Fibroblast of lung (primary cell): ENCODE measurements at regions not wholly inside any gene's neighbourhood (a gene's known extent, or its start where the extent isn't known, plus 50 kb on each side); places are given as distances from the start of the nearest gene placed in this dataset.
A peak's percentile ranks its signal among the peaks of the same experiment; 100 is the strongest.

Source experiments
- DNase-seq, 2 donors: peaks; one replicate each; pipeline versions ENCODE4 v3.0.0 to v3.0.0-alpha.2; 2010; ENCODE audit warnings: low read depth in 2 of 2
- H2AFZ ChIP-seq: 2 replicates; pipeline ENCODE4 v1.5.1; 2012; ENCODE audit warnings: low read length, control low read depth, inconsistent platforms
- H3K27ac ChIP-seq: 2 replicates; pipeline ENCODE4 v1.5.1; 2011; ENCODE audit warnings: low read length, control low read depth; ENCODE audit not compliant: insufficient read depth
- H3K27me3 ChIP-seq: 2 replicates; pipeline ENCODE4 v1.5.1; 2011; ENCODE audit warnings: mild to moderate bottlenecking, low read length; ENCODE audit not compliant: control insufficient read depth, insufficient read depth
- H3K36me3 ChIP-seq: 2 replicates; pipeline ENCODE4 v1.5.1; 2011; ENCODE audit warnings: low read length; ENCODE audit not compliant: control insufficient read depth, insufficient read depth
- H3K4me1 ChIP-seq: 2 replicates; pipeline ENCODE4 v1.5.1; 2011; ENCODE audit warnings: low read length; ENCODE audit not compliant: control insufficient read depth, insufficient read depth; ENCODE audit errors: extremely low read depth
- H3K4me2 ChIP-seq: 2 replicates; pipeline ENCODE4 v1.5.1; 2011; ENCODE audit warnings: low read length, control low read depth; ENCODE audit not compliant: insufficient read depth; ENCODE audit errors: extremely low read depth
- H3K4me3 ChIP-seq, 4 experiments: fragments of 200-600 bp in 1 of 4; sonication (generic) in 1 of 4; replicated peaks in 1 of 4; 2 replicates each; pipeline ENCODE4 v1.5.1; 2011 to 2016; ENCODE audit warnings: low read length in 4 of 4, low read depth in 3 of 4, mild to moderate bottlenecking in 3 of 4, control low read depth in 2 of 4, inconsistent platforms in 1 of 4, mixed read lengths in 1 of 4; ENCODE audit not compliant: insufficient read depth in 1 of 4; ENCODE audit errors: control extremely low read depth in 1 of 4
- H3K79me2 ChIP-seq: 2 replicates; pipeline ENCODE4 v1.5.1; 2012; ENCODE audit warnings: mild to moderate bottlenecking, low read length, inconsistent platforms; ENCODE audit not compliant: control insufficient read depth, insufficient read depth
- H3K9ac ChIP-seq: 2 replicates; pipeline ENCODE4 v1.5.1; 2011; ENCODE audit warnings: mild to moderate bottlenecking, low read length, control low read depth; ENCODE audit not compliant: insufficient read depth
- H3K9me3 ChIP-seq: 2 replicates; pipeline ENCODE4 v1.5.1; 2012; ENCODE audit warnings: low read depth, low read length; ENCODE audit not compliant: control insufficient read depth, insufficient read depth
- H4K20me1 ChIP-seq: 2 replicates; pipeline ENCODE4 v1.5.1; 2011; ENCODE audit warnings: low read length; ENCODE audit not compliant: control insufficient read depth, insufficient read depth; ENCODE audit errors: extremely low read depth
- EZH2 ChIP-seq: IDR thresholded peaks from 2 replicates; pipeline ENCODE4 v1.5.1; 2012; ENCODE audit warnings: low read length, control low read depth, mild to moderate bottlenecking; ENCODE audit errors: missing control alignments
- TF ChIP-seq, protein P1 (sequence below), 2 donors: IDR thresholded peaks in 1 of 2; conservative IDR thresholded peaks in 1 of 2; 1 replicate in 1 of 2; 2 replicates in 1 of 2; pipeline ENCODE4 v1.5.1; 2011 to 2012; ENCODE audit warnings: low read length in 2 of 2, control low read depth in 1 of 2, inconsistent platforms in 1 of 2, low read depth in 1 of 2, mild to moderate bottlenecking in 1 of 2

DNA sequence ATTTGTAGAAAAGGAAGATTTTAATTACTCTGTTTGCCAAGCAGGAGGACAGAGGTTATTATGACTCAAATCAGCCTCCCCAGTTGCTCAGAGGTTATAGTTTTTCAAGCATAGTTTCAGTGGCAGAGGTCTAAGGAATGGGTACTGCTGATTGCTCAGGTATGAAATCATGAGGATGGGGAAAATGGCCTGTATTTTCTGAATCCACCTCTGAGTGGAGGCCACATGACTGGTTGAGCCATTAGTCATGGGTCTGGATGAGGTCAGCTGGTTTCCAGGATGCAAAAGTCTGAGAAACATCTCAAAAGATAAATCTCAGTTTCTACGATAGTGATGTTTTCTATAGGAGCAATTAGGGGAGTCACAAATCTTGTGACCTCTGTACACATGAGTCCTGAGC, 62.8 kb upstream of the CEACAM8 start:
- Histone ChIP-seq H4K20me1 (no peaks in the 10 kb centered on the region), H3K36me3 (no peaks in the 10 kb centered on the region), H3K4me1 (no peaks in the 10 kb centered on the region), H3K9me3 (no peaks in the 10 kb centered on the region), H2AFZ (no peak overlapping the region), H3K4me3 (no peak overlapping the region), H3K27ac (no peak overlapping the region), H3K4me2 (no peak overlapping the region), H3K9ac (no peak overlapping the region), H3K27me3 (no peaks in the 10 kb centered on the region), H3K79me2 (no peaks in the 10 kb centered on the region)
- TF ChIP-seq, protein P1, sequence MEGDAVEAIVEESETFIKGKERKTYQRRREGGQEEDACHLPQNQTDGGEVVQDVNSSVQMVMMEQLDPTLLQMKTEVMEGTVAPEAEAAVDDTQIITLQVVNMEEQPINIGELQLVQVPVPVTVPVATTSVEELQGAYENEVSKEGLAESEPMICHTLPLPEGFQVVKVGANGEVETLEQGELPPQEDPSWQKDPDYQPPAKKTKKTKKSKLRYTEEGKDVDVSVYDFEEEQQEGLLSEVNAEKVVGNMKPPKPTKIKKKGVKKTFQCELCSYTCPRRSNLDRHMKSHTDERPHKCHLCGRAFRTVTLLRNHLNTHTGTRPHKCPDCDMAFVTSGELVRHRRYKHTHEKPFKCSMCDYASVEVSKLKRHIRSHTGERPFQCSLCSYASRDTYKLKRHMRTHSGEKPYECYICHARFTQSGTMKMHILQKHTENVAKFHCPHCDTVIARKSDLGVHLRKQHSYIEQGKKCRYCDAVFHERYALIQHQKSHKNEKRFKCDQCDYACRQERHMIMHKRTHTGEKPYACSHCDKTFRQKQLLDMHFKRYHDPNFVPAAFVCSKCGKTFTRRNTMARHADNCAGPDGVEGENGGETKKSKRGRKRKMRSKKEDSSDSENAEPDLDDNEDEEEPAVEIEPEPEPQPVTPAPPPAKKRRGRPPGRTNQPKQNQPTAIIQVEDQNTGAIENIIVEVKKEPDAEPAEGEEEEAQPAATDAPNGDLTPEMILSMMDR (conservative IDR thresholded peaks at IDR 0.05 in 1 of 2, IDR thresholded peaks at IDR 0.05 in 1 of 2; ENCODE audit: low read depth in 1 of 2, low read length in 2 of 2) = no peak
- DNase-seq = peak in 1 of 2 donors; percentile 28

GRCh38 chr19:42655748-42656147, 61.0 kb upstream of the CEACAM8 start:
- no peaks in the 10 kb centered on the region for H3K4me1 ChIP-seq
- H3K9me3 ChIP-seq = no peaks in the 10 kb centered on the region
- H2AFZ ChIP-seq = no peak overlapping the region
- no peaks in the 10 kb centered on the region for H3K36me3 ChIP-seq
- TF ChIP-seq, protein P1 (conservative IDR thresholded peaks at IDR 0.05 in 1 of 2, IDR thresholded peaks at IDR 0.05 in 1 of 2; ENCODE audit: low read depth in 1 of 2, low read length in 2 of 2) = no peak
- no peak for TF ChIP-seq EZH2
- no peak overlapping the region for H3K4me2 ChIP-seq
- H3K79me2 ChIP-seq = no peaks in the 10 kb centered on the region
- H3K27me3 ChIP-seq = no peaks in the 10 kb centered on the region
- no peak overlapping the region for H3K27ac ChIP-seq
- no peak overlapping the region for H3K4me3 ChIP-seq
- DNase-seq = no peak
- H3K9ac ChIP-seq = no peak overlapping the region
- no peaks in the 10 kb centered on the region for H4K20me1 ChIP-seq

DNA sequence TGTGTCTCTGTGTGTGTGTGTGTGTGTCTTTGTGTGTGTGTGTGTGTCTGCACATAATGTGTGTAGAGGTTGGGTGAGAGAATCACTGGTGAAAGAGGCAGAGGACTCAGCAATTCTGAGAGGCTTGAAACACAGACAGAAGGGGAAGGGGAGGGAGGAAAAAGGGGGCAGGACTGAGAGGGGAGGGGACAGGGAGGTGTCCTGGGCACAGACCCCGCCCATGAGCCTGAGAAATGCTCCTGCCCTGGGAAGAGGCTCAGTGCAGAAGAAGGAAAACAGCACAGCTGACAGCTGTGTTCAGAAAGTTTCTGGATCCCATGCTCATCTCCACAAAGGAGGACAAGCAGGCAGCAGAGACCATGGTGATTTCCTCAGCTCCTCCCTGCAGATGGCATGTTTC, 59.1 kb upstream of the CEACAM8 start:
- no peak for DNase-seq
- H3K9ac ChIP-seq = no peak overlapping the region

More for the DNA sequence above, 59.1 kb upstream of the CEACAM8 start:
- no peak overlapping the region for H3K4me2 ChIP-seq
- H4K20me1 ChIP-seq = no peaks in the 10 kb centered on the region
- TF ChIP-seq EZH2 = no peak
- TF ChIP-seq, protein P1 (conservative IDR thresholded peaks at IDR 0.05 in 1 of 2, IDR thresholded peaks at IDR 0.05 in 1 of 2; ENCODE audit: low read depth in 1 of 2, low read length in 2 of 2) = no peak
- H3K4me3 ChIP-seq = no peak overlapping the region
- no peak overlapping the region for H3K27ac ChIP-seq
- no peaks in the 10 kb centered on the region for H3K9me3 ChIP-seq
- H2AFZ ChIP-seq = no peak overlapping the region
- no peaks in the 10 kb centered on the region for H3K4me1 ChIP-seq
- H3K27me3 ChIP-seq = no peaks in the 10 kb centered on the region
- no peaks in the 10 kb centered on the region for H3K36me3 ChIP-seq
- H3K79me2 ChIP-seq = no peaks in the 10 kb centered on the region
